Spleen (tissue), 7 donors: ENCODE measurements at regions not wholly inside any gene's neighbourhood (a gene's known extent, or its start where the extent isn't known, plus 50 kb on each side); places are given as distances from the start of the nearest gene placed in this dataset.

Experiments used
- POLR2A ChIP-seq, 3 donors: fragments of 450-650 bp; IDR thresholded peaks; one replicate each; pipeline ENCODE4 v1.5.1; 2017; ENCODE audit warnings: antibody characterized with exemption in 3 of 3, mild to moderate bottlenecking in 1 of 3
- POLR2AphosphoS5 ChIP-seq, 3 donors: sonication (generic); formaldehyde crosslinking; IDR thresholded peaks; one replicate each; pipeline ENCODE4 v1.5.1; 2017; ENCODE audit warnings: antibody characterized with exemption in 3 of 3
- TF ChIP-seq, protein P1 (sequence below), 11 experiments: fragments of 200-600 bp in 7 of 11; fragments of 450-650 bp in 4 of 11; sonication (generic) in 4 of 11; IDR thresholded peaks in 8 of 11; conservative IDR thresholded peaks in 3 of 11; 1 replicate in 7 of 11; 2 replicates in 4 of 11; pipeline versions ENCODE4 v1.4.0 to v1.8.0; 2016 to 2021; ENCODE audit warnings: antibody characterized with exemption in 11 of 11, inconsistent platforms in 4 of 11, mild to moderate bottlenecking in 1 of 11
- donor health status: DM: no; HTN: no; CAD: no; lungs with moderate emphysema.
- donor health status: DM: no; HTN: no; CAD: no.
- donor health status: DM: no; HTN: no; CAD: no.

DNA sequence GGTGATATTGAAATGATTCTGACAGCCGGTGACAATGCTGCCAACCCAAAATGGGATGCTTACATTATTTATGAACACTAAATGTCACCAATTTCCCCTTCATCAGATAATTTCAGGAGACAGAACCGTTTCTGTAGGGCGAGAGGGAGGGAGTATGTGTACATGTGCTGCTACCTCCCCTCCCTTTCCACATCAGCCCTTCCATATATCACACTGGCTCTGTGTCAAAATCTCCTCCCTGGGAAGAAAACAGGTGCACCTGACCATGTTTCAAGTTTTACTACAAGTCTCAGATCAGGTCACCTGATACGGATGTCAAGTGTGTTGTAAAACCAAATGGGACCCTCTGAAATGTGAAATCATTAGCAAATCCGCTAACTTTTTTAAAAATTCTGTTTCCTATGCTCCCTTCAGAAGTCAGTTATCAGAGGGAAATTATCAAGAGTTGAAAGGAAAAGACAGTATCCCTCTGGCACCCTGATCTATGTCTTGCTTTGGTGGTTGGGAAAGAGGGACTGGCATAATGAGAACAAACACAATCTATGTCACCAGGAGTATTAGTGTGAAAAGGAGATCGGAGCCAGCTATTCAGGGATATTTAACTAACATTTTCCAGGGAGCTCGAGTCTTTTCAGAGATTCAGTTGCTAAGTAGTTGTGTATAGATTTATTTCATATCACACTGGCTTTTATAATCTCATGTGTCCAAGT is 1002.3 kb upstream of the CDH8 start:
- TF ChIP-seq POLR2AphosphoS5 (IDR thresholded peaks at IDR 0.05) (no peak), POLR2A (IDR thresholded peaks at IDR 0.05) (no peak)
- TF ChIP-seq, protein P1, sequence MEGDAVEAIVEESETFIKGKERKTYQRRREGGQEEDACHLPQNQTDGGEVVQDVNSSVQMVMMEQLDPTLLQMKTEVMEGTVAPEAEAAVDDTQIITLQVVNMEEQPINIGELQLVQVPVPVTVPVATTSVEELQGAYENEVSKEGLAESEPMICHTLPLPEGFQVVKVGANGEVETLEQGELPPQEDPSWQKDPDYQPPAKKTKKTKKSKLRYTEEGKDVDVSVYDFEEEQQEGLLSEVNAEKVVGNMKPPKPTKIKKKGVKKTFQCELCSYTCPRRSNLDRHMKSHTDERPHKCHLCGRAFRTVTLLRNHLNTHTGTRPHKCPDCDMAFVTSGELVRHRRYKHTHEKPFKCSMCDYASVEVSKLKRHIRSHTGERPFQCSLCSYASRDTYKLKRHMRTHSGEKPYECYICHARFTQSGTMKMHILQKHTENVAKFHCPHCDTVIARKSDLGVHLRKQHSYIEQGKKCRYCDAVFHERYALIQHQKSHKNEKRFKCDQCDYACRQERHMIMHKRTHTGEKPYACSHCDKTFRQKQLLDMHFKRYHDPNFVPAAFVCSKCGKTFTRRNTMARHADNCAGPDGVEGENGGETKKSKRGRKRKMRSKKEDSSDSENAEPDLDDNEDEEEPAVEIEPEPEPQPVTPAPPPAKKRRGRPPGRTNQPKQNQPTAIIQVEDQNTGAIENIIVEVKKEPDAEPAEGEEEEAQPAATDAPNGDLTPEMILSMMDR (IDR thresholded peaks at IDR 0.05 in 8 of 11, conservative IDR thresholded peaks at IDR 0.05 in 3 of 11), result no peak
